Endodermal cell (in vitro differentiated cells): ENCODE measurements at regions not wholly inside any gene's neighbourhood (a gene's known extent, or its start where the extent isn't known, plus 50 kb on each side); places are given as distances from the start of the nearest gene placed in this dataset.

Source experiments
- DNase-seq: peaks from one replicate; pipeline ENCODE4 v3.0.0-alpha.2; 2017
- H3K27ac ChIP-seq: 2 replicates; pipeline ENCODE4 v1.5.1; 2013; ENCODE audit warnings: mild to moderate bottlenecking, low read depth, low read length, moderate library complexity
- H3K27me3 ChIP-seq: 2 replicates; pipeline ENCODE4 v1.6.1; 2013; ENCODE audit warnings: mild to moderate bottlenecking, low read length, moderate library complexity; ENCODE audit not compliant: insufficient read depth, control insufficient read depth, poor library complexity, severe bottlenecking
- H3K36me3 ChIP-seq: 2 replicates; pipeline ENCODE4 v1.7.0; 2013; ENCODE audit warnings: mild to moderate bottlenecking, low read length, moderate library complexity; ENCODE audit not compliant: control insufficient read depth, insufficient read depth
- H3K4me1 ChIP-seq: one replicate; pipeline ENCODE4 v1.7.0; 2013; ENCODE audit warnings: low read length; ENCODE audit not compliant: control insufficient read depth, insufficient read depth
- H3K4me3 ChIP-seq: 2 replicates; pipeline ENCODE4 v1.5.1; 2013; ENCODE audit warnings: mild to moderate bottlenecking, low read length, moderate library complexity
- H3K9ac ChIP-seq: 2 replicates; pipeline ENCODE4 v1.6.1; 2013; ENCODE audit warnings: mild to moderate bottlenecking, low read length, moderate library complexity; ENCODE audit not compliant: poor library complexity, severe bottlenecking; ENCODE audit errors: extremely low read depth
- H3K9me3 ChIP-seq: 2 replicates; pipeline ENCODE4 v1.6.1; 2013; ENCODE audit warnings: mild to moderate bottlenecking, low read length, moderate library complexity; ENCODE audit not compliant: control insufficient read depth
- H3K27ac Mint-ChIP-seq: 2 replicates; pipeline ENCODE4 v1.8.0; 2020; ENCODE audit warnings: mixed read lengths
- H3K27me3 Mint-ChIP-seq: 2 replicates; pipeline ENCODE4 v1.8.0; 2021; ENCODE audit warnings: mild to moderate bottlenecking, mixed read lengths; ENCODE audit not compliant: insufficient read depth
- H3K36me3 Mint-ChIP-seq: 2 replicates; pipeline ENCODE4 v1.8.0; 2020; ENCODE audit warnings: low read depth, mixed read lengths
- H3K4me1 Mint-ChIP-seq: 2 replicates; pipeline ENCODE4 v1.8.0; 2020; ENCODE audit warnings: mixed read lengths
- H3K4me3 Mint-ChIP-seq: 2 replicates; pipeline ENCODE4 v1.8.0; 2020; ENCODE audit warnings: mild to moderate bottlenecking, moderate library complexity, mixed read lengths
- H3K9me3 Mint-ChIP-seq: 2 replicates; pipeline ENCODE4 v1.8.0; 2020; ENCODE audit warnings: mild to moderate bottlenecking, mixed read lengths
- WGBS, 2 experiments: methylation state at CpG; one replicate each; pipeline versions ENCODE4 v1.1.5 to v1.1.7; 2013; ENCODE audit warnings: missing lambda C conversion rate in 2 of 2, mixed read lengths in 1 of 2; ENCODE audit not compliant: insufficient coverage in 1 of 2, insufficient read length in 1 of 2; 5-methylcytosine and 5-hydroxymethylcytosine counted together
- TF ChIP-seq, protein P1 (sequence below): fragments of 200-600 bp; sonication (generic); conservative IDR thresholded peaks from 2 replicates; pipeline ENCODE4 v1.5.0; 2021; ENCODE audit warnings: antibody characterized with exemption, mild to moderate bottlenecking

DNA sequence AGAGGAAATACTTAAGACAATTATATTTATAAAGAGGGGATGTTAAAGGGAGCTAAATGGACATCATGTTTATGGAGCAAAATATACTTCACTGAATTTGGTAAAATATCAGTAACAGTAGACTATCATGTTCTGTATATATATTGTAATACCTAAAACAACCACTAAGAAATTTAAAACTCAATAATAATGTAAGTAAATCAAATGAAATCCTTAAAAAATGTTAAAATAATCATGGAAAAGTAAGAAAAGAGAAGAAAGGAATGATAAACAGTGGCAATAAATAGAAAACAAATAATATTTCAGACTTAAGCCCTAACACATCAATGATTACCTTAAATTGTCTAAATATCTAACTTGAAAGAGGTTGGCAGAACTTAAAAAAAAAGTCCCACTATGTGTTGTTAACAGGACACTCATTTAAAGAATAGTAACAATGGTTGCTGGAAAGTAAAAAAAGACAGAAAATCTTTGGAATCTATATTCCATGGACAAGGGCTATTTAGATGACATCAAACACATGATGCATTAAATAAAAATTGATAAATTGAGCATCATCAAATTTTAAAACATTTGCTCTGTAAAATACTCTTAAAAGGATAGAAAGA, 842.2 kb upstream of the MAP3K7 start:
- Mint-ChIP-seq H3K9me3 (no peaks in the 10 kb centered on the region), H3K27me3 (no peaks in the 10 kb centered on the region), H3K4me1 (peaks cover 7% of the 10 kb centered on the region), H3K27ac (no peak overlapping the region), H3K36me3 (no peaks in the 10 kb centered on the region), H3K4me3 (no peak overlapping the region)
- TF ChIP-seq, protein P1, sequence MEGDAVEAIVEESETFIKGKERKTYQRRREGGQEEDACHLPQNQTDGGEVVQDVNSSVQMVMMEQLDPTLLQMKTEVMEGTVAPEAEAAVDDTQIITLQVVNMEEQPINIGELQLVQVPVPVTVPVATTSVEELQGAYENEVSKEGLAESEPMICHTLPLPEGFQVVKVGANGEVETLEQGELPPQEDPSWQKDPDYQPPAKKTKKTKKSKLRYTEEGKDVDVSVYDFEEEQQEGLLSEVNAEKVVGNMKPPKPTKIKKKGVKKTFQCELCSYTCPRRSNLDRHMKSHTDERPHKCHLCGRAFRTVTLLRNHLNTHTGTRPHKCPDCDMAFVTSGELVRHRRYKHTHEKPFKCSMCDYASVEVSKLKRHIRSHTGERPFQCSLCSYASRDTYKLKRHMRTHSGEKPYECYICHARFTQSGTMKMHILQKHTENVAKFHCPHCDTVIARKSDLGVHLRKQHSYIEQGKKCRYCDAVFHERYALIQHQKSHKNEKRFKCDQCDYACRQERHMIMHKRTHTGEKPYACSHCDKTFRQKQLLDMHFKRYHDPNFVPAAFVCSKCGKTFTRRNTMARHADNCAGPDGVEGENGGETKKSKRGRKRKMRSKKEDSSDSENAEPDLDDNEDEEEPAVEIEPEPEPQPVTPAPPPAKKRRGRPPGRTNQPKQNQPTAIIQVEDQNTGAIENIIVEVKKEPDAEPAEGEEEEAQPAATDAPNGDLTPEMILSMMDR, result peak; percentile 50
- Histone ChIP-seq H3K4me1 (no peaks in the 10 kb centered on the region), H3K27ac (no peak overlapping the region), H3K4me3 (no peak overlapping the region), H3K9ac (no peak overlapping the region), H3K9me3 (no peaks in the 10 kb centered on the region), H3K27me3 (no peaks in the 10 kb centered on the region), H3K36me3 (no peaks in the 10 kb centered on the region)
- no peak for DNase-seq

DNA sequence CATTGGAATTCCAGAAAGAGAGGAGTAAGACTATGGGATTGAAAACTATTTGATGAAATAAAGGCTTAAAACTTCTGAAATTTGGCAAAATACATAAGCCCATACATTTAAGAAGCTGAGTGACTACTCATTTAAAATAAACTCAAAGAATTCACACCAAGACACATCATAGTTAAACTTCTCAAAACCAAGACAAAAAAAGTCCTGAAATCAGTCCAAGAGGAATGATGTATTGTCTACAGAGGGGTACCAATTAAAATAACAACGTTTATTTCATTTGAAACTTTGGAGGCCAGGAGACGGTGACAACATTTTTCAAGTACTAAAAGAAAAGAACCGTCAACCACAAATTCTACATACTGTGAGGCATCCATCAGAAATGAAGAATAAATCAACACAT, 841.4 kb upstream of the MAP3K7 start:
- Histone ChIP-seq H3K4me1 (no peaks in the 10 kb centered on the region), H3K9me3 (no peaks in the 10 kb centered on the region), H3K27me3 (no peaks in the 10 kb centered on the region), H3K36me3 (no peaks in the 10 kb centered on the region), H3K4me3 (no peak overlapping the region), H3K27ac (no peak overlapping the region), H3K9ac (no peak overlapping the region)
- Mint-ChIP-seq H3K36me3 (no peaks in the 10 kb centered on the region), H3K9me3 (no peaks in the 10 kb centered on the region), H3K27ac (no peak overlapping the region), H3K27me3 (no peaks in the 10 kb centered on the region), H3K4me1 (peaks cover 7% of the 10 kb centered on the region), H3K4me3 (no peak overlapping the region)
- 60 to 97% methylated on average over 1 to 3 of the region's 3 CpGs for WGBS, 2 experiments
- DNase-seq, result no peak
- TF ChIP-seq, protein P1, result no peak

DNA sequence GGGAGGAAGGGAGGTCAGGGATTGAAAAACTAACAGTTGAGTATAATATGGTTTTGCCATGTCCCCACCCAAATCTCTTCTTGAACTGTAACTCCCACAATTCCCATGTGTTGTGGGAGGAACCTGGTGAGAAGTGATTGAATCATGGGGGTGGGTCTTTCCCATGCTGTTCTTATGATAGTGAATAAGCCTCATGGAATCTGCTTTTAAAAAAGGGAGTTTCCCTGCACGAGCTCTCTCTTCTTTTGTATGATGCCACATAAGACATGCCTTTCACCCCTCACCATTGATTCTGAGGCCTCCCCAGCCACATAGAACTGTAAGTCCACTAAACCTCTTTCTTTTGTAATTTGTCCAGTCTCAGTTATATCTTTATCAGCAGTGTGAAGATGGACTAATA, 833.4 kb upstream of the MAP3K7 start:
- H3K9ac ChIP-seq, result no peak overlapping the region
- H3K27ac ChIP-seq, result no peak overlapping the region
- Mint-ChIP-seq H3K9me3 (peaks cover 21% of the 10 kb centered on the region), H3K27ac (no peak overlapping the region), H3K4me3 (no peak overlapping the region), H3K27me3 (no peaks in the 10 kb centered on the region), H3K4me1 (no peaks in the 10 kb centered on the region), H3K36me3 (no peaks in the 10 kb centered on the region)
- H3K36me3 ChIP-seq, result no peaks in the 10 kb centered on the region
- no peak overlapping the region for H3K4me3 ChIP-seq
- TF ChIP-seq, protein P1, result no peak
- peaks cover 8% of the 10 kb centered on the region for H3K9me3 ChIP-seq
- H3K4me1 ChIP-seq, result no peaks in the 10 kb centered on the region
- 67 to 88% methylated on average over 1 of the region's 1 CpG for WGBS, 2 experiments
- no peaks in the 10 kb centered on the region for H3K27me3 ChIP-seq
- DNase-seq, result no peak
